ENCODE measurements at regions not wholly inside any gene's neighbourhood (a gene's known extent, or its start where the extent isn't known, plus 50 kb on each side); places are given as distances from the start of the nearest gene placed in this dataset. TPM values are rescaled to one million over a fixed set of nuclear protein-coding genes. Genes with fewer than 3 reads are reported as not detected.

DNA sequence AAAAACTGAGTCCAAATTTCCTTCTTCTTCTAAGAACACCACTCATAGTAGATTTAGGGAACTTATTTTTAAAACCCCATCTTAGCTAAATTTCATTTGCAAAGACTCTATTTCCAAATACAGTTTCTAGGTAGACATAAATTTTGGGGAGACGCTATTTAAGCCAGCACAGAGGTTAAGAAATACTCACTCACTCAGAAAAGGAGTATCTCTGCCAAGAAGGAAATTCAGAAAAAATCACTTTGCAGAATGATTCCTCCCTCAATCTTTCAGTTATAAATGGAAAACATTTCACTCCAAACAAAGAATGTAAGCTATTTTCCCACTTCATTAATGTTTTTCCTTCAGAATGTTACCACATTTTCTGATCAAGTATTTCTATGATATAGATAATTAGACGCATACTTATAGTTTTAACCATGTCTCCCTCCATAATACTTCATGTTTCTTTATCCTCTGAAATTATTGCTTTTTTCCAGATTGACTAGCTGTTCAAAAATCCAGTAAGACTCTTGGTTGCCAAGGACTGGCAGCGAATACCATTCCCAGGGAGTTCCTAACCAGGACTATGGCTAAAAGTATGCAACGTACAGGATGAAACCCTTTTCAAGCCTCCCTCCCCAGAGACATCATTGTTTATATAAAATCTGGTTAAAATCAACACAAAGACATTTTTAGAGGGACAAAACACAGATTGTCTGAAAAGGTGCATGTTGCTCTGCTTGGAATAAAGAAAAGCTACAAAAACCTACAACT lies 52.5 kb upstream of the RXFP2 start:
- Mint-ChIP-seq H3K27me3 (ENCODE audit: insufficient read depth, low read depth) (no peaks in the 10 kb centered on the region), H3K27ac (no peak overlapping the region), H3K9me3 (peaks cover 1% of the 10 kb centered on the region), H3K4me3 (no peak overlapping the region), H3K36me3 (no peaks in the 10 kb centered on the region), H3K4me1 (no peaks in the 10 kb centered on the region)
- Histone ChIP-seq H3K4me1 (no peaks in the 10 kb centered on the region), H3K79me2 (ENCODE audit: low read depth) (no peaks in the 10 kb centered on the region), H3K27ac (no peak overlapping the region), H3K27me3 (no peaks in the 10 kb centered on the region), H3F3A (ENCODE audit: low read depth) (no peaks in the 10 kb centered on the region), H3K9ac (no peak overlapping the region), H3K36me3 (no peaks in the 10 kb centered on the region), H2AFZ (replicated peaks) (no peak overlapping the region), H3K9me3 (ENCODE audit: low read depth) (no peaks in the 10 kb centered on the region), H3K4me2 (no peak overlapping the region), H4K20me1 (ENCODE audit: low read depth) (no peaks in the 10 kb centered on the region), H3K4me3 (no peak overlapping the region)
- DNase-seq (ENCODE audit: low spot score), result no peak
- TF ChIP-seq, protein P1, sequence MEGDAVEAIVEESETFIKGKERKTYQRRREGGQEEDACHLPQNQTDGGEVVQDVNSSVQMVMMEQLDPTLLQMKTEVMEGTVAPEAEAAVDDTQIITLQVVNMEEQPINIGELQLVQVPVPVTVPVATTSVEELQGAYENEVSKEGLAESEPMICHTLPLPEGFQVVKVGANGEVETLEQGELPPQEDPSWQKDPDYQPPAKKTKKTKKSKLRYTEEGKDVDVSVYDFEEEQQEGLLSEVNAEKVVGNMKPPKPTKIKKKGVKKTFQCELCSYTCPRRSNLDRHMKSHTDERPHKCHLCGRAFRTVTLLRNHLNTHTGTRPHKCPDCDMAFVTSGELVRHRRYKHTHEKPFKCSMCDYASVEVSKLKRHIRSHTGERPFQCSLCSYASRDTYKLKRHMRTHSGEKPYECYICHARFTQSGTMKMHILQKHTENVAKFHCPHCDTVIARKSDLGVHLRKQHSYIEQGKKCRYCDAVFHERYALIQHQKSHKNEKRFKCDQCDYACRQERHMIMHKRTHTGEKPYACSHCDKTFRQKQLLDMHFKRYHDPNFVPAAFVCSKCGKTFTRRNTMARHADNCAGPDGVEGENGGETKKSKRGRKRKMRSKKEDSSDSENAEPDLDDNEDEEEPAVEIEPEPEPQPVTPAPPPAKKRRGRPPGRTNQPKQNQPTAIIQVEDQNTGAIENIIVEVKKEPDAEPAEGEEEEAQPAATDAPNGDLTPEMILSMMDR (IDR thresholded peaks at IDR 0.05), result no peak
- TF ChIP-seq EZH2phosphoT487 (IDR thresholded peaks at IDR 0.05) (no peak), EZH2 (IDR thresholded peaks at IDR 0.05) (no peak)

Small RNA genes lying in the stretch of these regions (small RNA-seq; reads per million reads assigned to genes)
- not detected for gene AL161616.1

All from neural progenitor cell (in vitro differentiated cells).